ENCODE measurements at regions not wholly inside any gene's neighbourhood (a gene's known extent, or its start where the extent isn't known, plus 50 kb on each side); places are given as distances from the start of the nearest gene placed in this dataset.

DNA sequence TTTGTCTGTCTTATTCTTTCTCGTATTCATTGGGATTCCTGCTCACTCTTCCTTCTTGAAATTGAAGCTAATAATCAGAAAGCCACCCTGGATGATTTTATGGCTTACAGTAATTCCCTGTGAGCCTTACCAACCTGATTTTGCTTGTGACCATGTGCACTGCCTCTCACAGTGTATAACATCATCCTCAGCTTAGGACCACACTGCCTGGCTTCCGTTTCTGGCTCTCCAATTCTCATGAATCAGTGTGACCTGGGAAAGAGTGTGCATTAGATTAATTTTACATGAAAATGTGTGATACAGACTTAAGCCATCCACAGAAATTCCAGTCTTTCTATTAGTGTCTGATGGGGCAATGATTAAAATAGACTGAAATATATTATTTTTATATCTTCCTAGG is 126.8 kb upstream of the DMRT1 start:
- TF ChIP-seq, protein P1, sequence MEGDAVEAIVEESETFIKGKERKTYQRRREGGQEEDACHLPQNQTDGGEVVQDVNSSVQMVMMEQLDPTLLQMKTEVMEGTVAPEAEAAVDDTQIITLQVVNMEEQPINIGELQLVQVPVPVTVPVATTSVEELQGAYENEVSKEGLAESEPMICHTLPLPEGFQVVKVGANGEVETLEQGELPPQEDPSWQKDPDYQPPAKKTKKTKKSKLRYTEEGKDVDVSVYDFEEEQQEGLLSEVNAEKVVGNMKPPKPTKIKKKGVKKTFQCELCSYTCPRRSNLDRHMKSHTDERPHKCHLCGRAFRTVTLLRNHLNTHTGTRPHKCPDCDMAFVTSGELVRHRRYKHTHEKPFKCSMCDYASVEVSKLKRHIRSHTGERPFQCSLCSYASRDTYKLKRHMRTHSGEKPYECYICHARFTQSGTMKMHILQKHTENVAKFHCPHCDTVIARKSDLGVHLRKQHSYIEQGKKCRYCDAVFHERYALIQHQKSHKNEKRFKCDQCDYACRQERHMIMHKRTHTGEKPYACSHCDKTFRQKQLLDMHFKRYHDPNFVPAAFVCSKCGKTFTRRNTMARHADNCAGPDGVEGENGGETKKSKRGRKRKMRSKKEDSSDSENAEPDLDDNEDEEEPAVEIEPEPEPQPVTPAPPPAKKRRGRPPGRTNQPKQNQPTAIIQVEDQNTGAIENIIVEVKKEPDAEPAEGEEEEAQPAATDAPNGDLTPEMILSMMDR (conservative IDR thresholded peaks at IDR 0.05), result no peak
- TF ChIP-seq ZFX (IDR thresholded peaks at IDR 0.05), result no peak

Data from C4-2B (cell line).